Keratinocyte (primary cell): ENCODE measurements at regions not wholly inside any gene's neighbourhood (a gene's known extent, or its start where the extent isn't known, plus 50 kb on each side); places are given as distances from the start of the nearest gene placed in this dataset.

Experiments
- DNase-seq: peaks from one replicate; pipeline ENCODE4 v3.0.0-alpha.2; 2011; ENCODE audit warnings: low read depth, missing footprints, low spot score
- FAIRE-seq: peaks from 2 replicates; lab custom pipeline; 2011; peaks lifted over from hg19 to GRCh38; lab: Jason Lieb, UNC
- H2AFZ ChIP-seq: 2 replicates; pipeline ENCODE4 v1.6.0; 2012; ENCODE audit warnings: low read length, control low read depth, inconsistent platforms; ENCODE audit not compliant: control insufficient read depth
- H3K27ac ChIP-seq: 2 replicates; pipeline ENCODE4 v1.5.1; 2011; ENCODE audit warnings: low read length; ENCODE audit not compliant: control insufficient read depth, insufficient read depth
- H3K27me3 ChIP-seq: 3 replicates; pipeline ENCODE4 v1.6.0; 2011; ENCODE audit warnings: low read length; ENCODE audit not compliant: control insufficient read depth, insufficient read depth; ENCODE audit errors: extremely low read depth
- H3K36me3 ChIP-seq, 2 experiments: 2 replicates in 1 of 2; 3 replicates in 1 of 2; pipeline ENCODE4 v1.5.1; 2011; ENCODE audit warnings: low read length in 2 of 2, mild to moderate bottlenecking in 1 of 2; ENCODE audit not compliant: control insufficient read depth in 2 of 2, insufficient read depth in 2 of 2; ENCODE audit errors: extremely low read depth in 1 of 2
- H3K4me1 ChIP-seq: 3 replicates; pipeline ENCODE4 v1.5.1; 2011; ENCODE audit warnings: low read length; ENCODE audit not compliant: control insufficient read depth, insufficient read depth; ENCODE audit errors: extremely low read depth
- H3K4me2 ChIP-seq: 3 replicates; pipeline ENCODE4 v1.6.0; 2011; ENCODE audit warnings: low read depth, low read length; ENCODE audit not compliant: control insufficient read depth, insufficient read depth; ENCODE audit errors: extremely low read depth
- H3K4me3 ChIP-seq, 3 experiments: fragments of 200-600 bp in 1 of 3; sonication (generic) in 1 of 3; 2 replicates in 2 of 3; 3 replicates in 1 of 3; pipeline ENCODE4 v1.5.1; 2011 to 2016; ENCODE audit warnings: low read length in 3 of 3, mild to moderate bottlenecking in 3 of 3, control low read depth in 2 of 3, inconsistent platforms in 1 of 3, low read depth in 1 of 3, mixed read lengths in 1 of 3, mixed run types in 1 of 3, moderate library complexity in 1 of 3; ENCODE audit not compliant: control insufficient read depth in 2 of 3, insufficient read depth in 2 of 3; ENCODE audit errors: extremely low read depth in 1 of 3
- H3K79me2 ChIP-seq: 2 replicates; pipeline ENCODE4 v1.6.0; 2012; ENCODE audit warnings: low read length; ENCODE audit not compliant: control insufficient read depth, insufficient read depth
- H3K9ac ChIP-seq: 3 replicates; pipeline ENCODE4 v1.6.0; 2011; ENCODE audit warnings: low read length; ENCODE audit not compliant: control insufficient read depth, insufficient read depth; ENCODE audit errors: extremely low read depth
- H3K9me1 ChIP-seq: 3 replicates; pipeline ENCODE4 v1.6.0; 2011; ENCODE audit warnings: low read length; ENCODE audit not compliant: control insufficient read depth, insufficient read depth; ENCODE audit errors: extremely low read depth
- H3K9me3 ChIP-seq: 2 replicates; pipeline ENCODE4 v1.5.1; 2012; ENCODE audit warnings: low read depth, low read length; ENCODE audit not compliant: control insufficient read depth
- H4K20me1 ChIP-seq: 3 replicates; pipeline ENCODE4 v1.6.0; 2011; ENCODE audit warnings: low read length; ENCODE audit not compliant: control insufficient read depth, insufficient read depth; ENCODE audit errors: extremely low read depth
- CTCF ChIP-seq, 3 experiments: IDR thresholded peaks in 1 of 3; conservative IDR thresholded peaks in 1 of 3; optimal IDR thresholded peaks in 1 of 3; 2 replicates in 2 of 3; 3 replicates in 1 of 3; pipeline versions ENCODE3 to v1.5.1; 2011; ENCODE audit warnings: low read length in 3 of 3, mild to moderate bottlenecking in 3 of 3, moderate library complexity in 2 of 3, control low read depth in 1 of 3, inconsistent platforms in 1 of 3; ENCODE audit not compliant: insufficient read depth in 2 of 3; ENCODE audit errors: extremely low read depth in 1 of 3
- EZH2 ChIP-seq: IDR thresholded peaks from one replicate; pipeline ENCODE4 v1.6.1; 2012; ENCODE audit warnings: inconsistent platforms, mild to moderate bottlenecking, low read length, moderate library complexity
- dilution Hi-C: fragments of 300-500 bp; cut with MboI; formaldehyde crosslinking; loops from one replicate; pipeline ENCODE4 v1.7.0; 2020; ENCODE audit warnings: low sequenced_read_pairs; ENCODE audit not compliant: extremely low pct_ligation_motif_present

DNA sequence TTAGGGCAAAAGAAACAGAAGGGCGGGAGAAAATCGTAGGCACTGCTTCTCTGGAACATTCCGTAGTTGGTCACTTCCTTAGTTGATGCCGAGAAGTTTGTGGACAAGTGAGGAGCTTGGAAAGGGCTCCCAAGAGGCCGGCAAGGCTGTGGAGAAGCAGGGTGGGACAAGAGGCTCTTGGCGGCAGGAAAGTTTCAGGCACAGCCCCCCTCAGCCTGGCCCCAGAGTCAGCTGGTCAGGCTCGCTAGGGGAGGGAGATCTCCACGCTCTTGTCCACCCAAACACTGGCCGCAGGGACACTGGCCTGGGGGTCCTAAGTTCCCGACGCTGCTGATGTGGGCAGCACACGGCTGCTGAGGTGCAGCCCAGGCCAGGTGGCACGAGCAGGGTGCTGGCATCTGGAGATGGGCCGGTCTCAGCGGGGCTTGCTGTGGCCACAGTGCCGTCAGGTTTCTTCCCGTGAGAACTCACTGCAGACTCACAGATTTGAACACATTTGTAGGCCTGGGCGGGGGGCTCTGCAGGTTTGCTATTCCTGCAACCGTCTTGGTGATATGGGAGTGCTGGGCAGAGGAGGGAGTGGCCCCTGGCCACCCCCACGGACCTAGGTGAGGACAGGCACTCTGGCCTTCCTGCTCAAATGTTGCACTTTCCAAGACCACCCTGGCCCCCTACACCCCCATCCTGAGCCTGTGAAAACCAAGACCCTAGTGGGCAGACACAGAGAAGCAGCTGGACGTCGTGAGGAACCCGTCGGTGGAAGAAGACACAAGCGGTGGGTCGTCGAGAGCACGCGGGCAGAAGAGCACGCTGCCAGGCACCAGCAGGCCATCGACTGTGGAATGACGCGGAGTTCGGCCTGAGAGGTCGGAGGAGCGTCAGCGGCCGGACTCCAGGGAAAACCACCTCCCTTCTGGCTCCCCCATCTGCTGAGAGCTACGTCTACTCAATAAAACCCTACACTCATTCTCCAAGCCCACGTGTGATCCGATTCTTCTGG is 160.1 kb downstream of the ERMARD start:
- no peaks in the 10 kb centered on the region for H3K9me1 ChIP-seq
- H3K4me1 ChIP-seq, result no peaks in the 10 kb centered on the region

GRCh38 chr6:169909113-169909512 is 157.7 kb downstream of the ERMARD start:
- no peaks in the 10 kb centered on the region for H3K36me3 ChIP-seq
- no peak overlapping the region for H3K4me2 ChIP-seq
- no peaks in the 10 kb centered on the region for H3K9me1 ChIP-seq
- TF ChIP-seq EZH2 (no peak), CTCF (optimal IDR thresholded peaks at IDR 0.05 in 1 of 3, IDR thresholded peaks at IDR 0.05 in 1 of 3, conservative IDR thresholded peaks at IDR 0.05 in 1 of 3; ENCODE audit: extremely low read depth in 1 of 3, insufficient read depth in 2 of 3, low read length in 3 of 3) (no peak)
- DNase-seq, result no peak
- dilution Hi-C loops, result no loop called here
- peaks cover 2% of the 10 kb centered on the region for H3K27me3 ChIP-seq
- no peak overlapping the region for H2AFZ ChIP-seq
- FAIRE-seq, result no peak
- H3K4me3 ChIP-seq, result no peak overlapping the region
- H3K4me1 ChIP-seq, result no peaks in the 10 kb centered on the region
- no peaks in the 10 kb centered on the region for H3K79me2 ChIP-seq
- H3K9ac ChIP-seq, result no peak overlapping the region
- no peaks in the 10 kb centered on the region for H4K20me1 ChIP-seq
- no peaks in the 10 kb centered on the region for H3K9me3 ChIP-seq
- no peak overlapping the region for H3K27ac ChIP-seq

More for the DNA sequence above, 160.1 kb downstream of the ERMARD start:
- dilution Hi-C loops, result no loop called here
- H3K9ac ChIP-seq, result no peak overlapping the region
- peaks cover 2% of the 10 kb centered on the region for H3K27me3 ChIP-seq
- no peak overlapping the region for H2AFZ ChIP-seq
- DNase-seq, result no peak
- no peak overlapping the region for H3K27ac ChIP-seq
- no peak overlapping the region for H3K4me2 ChIP-seq
- H3K79me2 ChIP-seq, result no peaks in the 10 kb centered on the region
- H3K4me3 ChIP-seq, result no peak overlapping the region
- H4K20me1 ChIP-seq, result no peaks in the 10 kb centered on the region
- no peak for FAIRE-seq
- no peaks in the 10 kb centered on the region for H3K36me3 ChIP-seq
- no peaks in the 10 kb centered on the region for H3K9me3 ChIP-seq
- no peak for TF ChIP-seq CTCF (optimal IDR thresholded peaks at IDR 0.05 in 1 of 3, IDR thresholded peaks at IDR 0.05 in 1 of 3, conservative IDR thresholded peaks at IDR 0.05 in 1 of 3; ENCODE audit: extremely low read depth in 1 of 3, insufficient read depth in 2 of 3, low read length in 3 of 3)
- TF ChIP-seq EZH2, result no peak
